HEK293 (cell line): ENCODE measurements at regions not wholly inside any gene's neighbourhood (a gene's known extent, or its start where the extent isn't known, plus 50 kb on each side); places are given as distances from the start of the nearest gene placed in this dataset.

Source experiments
- SP2 ChIP-seq: fragments of 450-650 bp; formaldehyde crosslinking; IDR thresholded peaks from 2 replicates; pipeline ENCODE4 v1.5.1; 2016; ENCODE audit warnings: missing biosample characterization, missing genetic modification characterization
- TF ChIP-seq, protein P1 (sequence below): fragments of 450-650 bp; formaldehyde crosslinking; IDR thresholded peaks from 2 replicates; pipeline ENCODE4 v1.5.1; 2016; ENCODE audit warnings: missing biosample characterization, missing genetic modification characterization
- TF ChIP-seq, protein P2 (sequence below): fragments of 450-650 bp; formaldehyde crosslinking; IDR thresholded peaks from 2 replicates; pipeline ENCODE4 v1.5.1; 2016; ENCODE audit warnings: missing biosample characterization, missing genetic modification characterization

DNA sequence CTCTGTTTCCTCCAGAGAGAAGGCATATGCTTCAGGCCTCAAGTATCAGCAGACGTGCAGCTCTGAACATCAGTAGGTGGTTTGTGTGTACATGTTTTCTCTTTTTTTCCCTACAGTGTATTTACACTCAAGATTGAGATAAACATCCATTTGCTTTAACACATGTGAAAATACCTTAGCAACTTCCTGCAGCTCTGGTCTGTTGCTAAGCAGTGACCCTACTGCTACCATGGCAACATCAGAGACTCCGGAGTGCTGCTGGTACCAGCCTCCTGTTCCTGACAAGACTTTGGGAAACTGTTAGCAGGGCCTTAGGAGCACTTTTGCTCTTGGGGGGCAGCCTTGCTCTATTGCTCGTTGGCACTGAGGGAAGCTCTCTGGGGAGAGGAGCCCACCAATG lies 221.2 kb upstream of the PLET1 start:
- TF ChIP-seq, protein P1, sequence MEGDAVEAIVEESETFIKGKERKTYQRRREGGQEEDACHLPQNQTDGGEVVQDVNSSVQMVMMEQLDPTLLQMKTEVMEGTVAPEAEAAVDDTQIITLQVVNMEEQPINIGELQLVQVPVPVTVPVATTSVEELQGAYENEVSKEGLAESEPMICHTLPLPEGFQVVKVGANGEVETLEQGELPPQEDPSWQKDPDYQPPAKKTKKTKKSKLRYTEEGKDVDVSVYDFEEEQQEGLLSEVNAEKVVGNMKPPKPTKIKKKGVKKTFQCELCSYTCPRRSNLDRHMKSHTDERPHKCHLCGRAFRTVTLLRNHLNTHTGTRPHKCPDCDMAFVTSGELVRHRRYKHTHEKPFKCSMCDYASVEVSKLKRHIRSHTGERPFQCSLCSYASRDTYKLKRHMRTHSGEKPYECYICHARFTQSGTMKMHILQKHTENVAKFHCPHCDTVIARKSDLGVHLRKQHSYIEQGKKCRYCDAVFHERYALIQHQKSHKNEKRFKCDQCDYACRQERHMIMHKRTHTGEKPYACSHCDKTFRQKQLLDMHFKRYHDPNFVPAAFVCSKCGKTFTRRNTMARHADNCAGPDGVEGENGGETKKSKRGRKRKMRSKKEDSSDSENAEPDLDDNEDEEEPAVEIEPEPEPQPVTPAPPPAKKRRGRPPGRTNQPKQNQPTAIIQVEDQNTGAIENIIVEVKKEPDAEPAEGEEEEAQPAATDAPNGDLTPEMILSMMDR (tag by site-specific recombination): no peak
- TF ChIP-seq, protein P2, sequence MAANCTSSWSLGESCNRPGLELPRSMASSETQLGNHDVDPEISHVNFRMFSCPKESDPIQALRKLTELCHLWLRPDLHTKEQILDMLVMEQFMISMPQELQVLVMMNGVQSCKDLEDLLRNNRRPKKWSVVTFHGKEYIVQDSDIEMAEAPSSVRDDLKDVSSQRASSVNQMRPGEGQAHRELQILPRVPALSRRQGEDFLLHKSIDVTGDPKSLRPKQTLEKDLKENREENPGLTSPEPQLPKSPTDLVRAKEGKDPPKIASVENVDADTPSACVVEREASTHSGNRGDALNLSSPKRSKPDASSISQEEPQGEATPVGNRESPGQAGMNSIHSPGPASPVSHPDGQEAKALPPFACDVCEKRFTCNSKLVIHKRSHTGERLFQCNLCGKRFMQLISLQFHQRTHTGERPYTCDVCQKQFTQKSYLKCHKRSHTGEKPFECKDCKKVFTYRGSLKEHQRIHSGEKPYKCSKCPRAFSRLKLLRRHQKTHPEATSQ (tag by site-specific recombination): no peak
- no peak for TF ChIP-seq SP2 (tag by site-specific recombination)
